Cardiac fibroblast (primary cell): ENCODE measurements at regions not wholly inside any gene's neighbourhood (a gene's known extent, or its start where the extent isn't known, plus 50 kb on each side); places are given as distances from the start of the nearest gene placed in this dataset.

Source experiments
- DNase-seq, 2 donors: peaks; one replicate each; pipeline versions ENCODE4 v3.0.0 to v3.0.0-alpha.2; 2010; ENCODE audit warnings: low read depth in 2 of 2
- H3K4me3 ChIP-seq, 2 donors: replicated peaks in 1 of 2; 1 replicate in 1 of 2; 2 replicates in 1 of 2; pipeline ENCODE4 v1.5.1; 2011; ENCODE audit warnings: low read depth in 2 of 2, low read length in 2 of 2, mild to moderate bottlenecking in 2 of 2, moderate library complexity in 1 of 2
- TF ChIP-seq, protein P1 (sequence below): IDR thresholded peaks from one replicate; pipeline ENCODE4 v1.5.1; 2011; ENCODE audit warnings: low read depth, mild to moderate bottlenecking, low read length, inconsistent platforms

- TF ChIP-seq, protein P1, sequence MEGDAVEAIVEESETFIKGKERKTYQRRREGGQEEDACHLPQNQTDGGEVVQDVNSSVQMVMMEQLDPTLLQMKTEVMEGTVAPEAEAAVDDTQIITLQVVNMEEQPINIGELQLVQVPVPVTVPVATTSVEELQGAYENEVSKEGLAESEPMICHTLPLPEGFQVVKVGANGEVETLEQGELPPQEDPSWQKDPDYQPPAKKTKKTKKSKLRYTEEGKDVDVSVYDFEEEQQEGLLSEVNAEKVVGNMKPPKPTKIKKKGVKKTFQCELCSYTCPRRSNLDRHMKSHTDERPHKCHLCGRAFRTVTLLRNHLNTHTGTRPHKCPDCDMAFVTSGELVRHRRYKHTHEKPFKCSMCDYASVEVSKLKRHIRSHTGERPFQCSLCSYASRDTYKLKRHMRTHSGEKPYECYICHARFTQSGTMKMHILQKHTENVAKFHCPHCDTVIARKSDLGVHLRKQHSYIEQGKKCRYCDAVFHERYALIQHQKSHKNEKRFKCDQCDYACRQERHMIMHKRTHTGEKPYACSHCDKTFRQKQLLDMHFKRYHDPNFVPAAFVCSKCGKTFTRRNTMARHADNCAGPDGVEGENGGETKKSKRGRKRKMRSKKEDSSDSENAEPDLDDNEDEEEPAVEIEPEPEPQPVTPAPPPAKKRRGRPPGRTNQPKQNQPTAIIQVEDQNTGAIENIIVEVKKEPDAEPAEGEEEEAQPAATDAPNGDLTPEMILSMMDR = no peak
- no peak overlapping the region for H3K4me3 ChIP-seq
- peak in 1 of 2 donors; percentile 34 for DNase-seq
Measured at GRCh38 chr5:72612810-72613209, 105.6 kb upstream of the ZNF366 start.

DNA sequence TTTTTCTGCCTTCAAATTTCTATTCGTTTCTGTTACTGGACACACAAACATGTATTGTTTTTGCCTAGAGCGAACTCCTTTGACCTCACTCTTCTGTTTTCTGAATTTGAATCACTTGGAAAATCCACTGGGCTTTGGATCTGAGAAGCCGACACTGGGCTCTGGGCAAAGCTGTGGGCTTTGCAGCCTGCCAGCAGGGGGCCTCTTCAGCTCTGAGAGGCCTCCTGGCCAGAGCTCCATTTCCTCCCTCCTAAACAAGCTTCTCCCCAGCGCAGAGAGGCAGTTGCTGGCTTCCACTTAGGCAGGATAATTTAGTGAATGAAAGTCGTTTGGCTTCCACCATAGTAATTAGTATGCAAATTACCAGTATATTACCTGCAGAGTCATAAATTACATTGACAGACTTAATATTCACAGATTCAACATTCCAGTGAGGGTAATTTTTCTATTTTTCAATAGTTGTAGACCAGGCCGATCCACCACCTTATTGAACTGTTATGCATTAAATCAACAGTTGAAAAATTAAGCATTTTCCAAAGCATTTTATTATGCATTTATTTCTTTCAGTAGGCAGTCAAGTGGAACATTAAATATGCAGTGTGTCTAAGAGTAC lies 104.0 kb upstream of the ZNF366 start:
- TF ChIP-seq, protein P1 = peak; percentile 99
- peak; percentile 87 to 89 for DNase-seq
- no peak overlapping the region for H3K4me3 ChIP-seq

- DNase-seq = no peak
- TF ChIP-seq, protein P1 = no peak
- H3K4me3 ChIP-seq = no peak overlapping the region
Measured at GRCh38 chr5:72608926-72609325, 101.7 kb upstream of the ZNF366 start.

- peak; percentile 66 to 84 for DNase-seq
- no peak overlapping the region for H3K4me3 ChIP-seq
- TF ChIP-seq, protein P1 = no peak
Measured at GRCh38 chr5:72608297-72608696, 101.1 kb upstream of the ZNF366 start.

DNA sequence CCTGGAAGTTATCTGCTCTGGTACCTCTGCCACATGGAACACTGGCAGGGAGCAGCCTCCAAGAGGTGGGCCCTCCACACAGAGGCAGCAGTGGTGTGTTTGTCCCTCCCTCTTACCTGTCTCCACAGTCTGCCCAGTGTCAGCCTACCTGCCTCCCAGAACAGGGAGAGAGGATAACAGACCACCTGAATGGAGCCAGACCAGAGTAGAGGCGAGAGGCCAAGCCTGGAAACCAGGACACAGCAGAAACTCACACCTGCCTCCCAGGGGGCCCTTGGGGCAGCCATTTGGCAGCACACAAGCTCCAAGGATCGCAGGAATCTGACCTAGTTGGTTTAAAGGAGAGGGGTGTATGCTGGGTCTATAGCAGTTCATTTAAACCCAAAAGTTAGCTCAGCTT lies 100.2 kb upstream of the ZNF366 start:
- no peak for DNase-seq
- TF ChIP-seq, protein P1 = no peak
- H3K4me3 ChIP-seq = no peak overlapping the region

- no peak overlapping the region for H3K4me3 ChIP-seq
- no peak for DNase-seq
- TF ChIP-seq, protein P1 = no peak
Measured at GRCh38 chr5:72606525-72606924, 99.3 kb upstream of the ZNF366 start.

- H3K4me3 ChIP-seq = no peak overlapping the region
- TF ChIP-seq, protein P1 = no peak
- no peak for DNase-seq
Measured at GRCh38 chr5:72605632-72606031, 98.4 kb upstream of the ZNF366 start.
